ENCODE measurements at regions not wholly inside any gene's neighbourhood (a gene's known extent, or its start where the extent isn't known, plus 50 kb on each side); places are given as distances from the start of the nearest gene placed in this dataset.
"Not testable (repeated sequence)": the region's sequence is repeated elsewhere in the genome, so short reads cannot be mapped to it uniquely, and the experiment has no call there.

DNA sequence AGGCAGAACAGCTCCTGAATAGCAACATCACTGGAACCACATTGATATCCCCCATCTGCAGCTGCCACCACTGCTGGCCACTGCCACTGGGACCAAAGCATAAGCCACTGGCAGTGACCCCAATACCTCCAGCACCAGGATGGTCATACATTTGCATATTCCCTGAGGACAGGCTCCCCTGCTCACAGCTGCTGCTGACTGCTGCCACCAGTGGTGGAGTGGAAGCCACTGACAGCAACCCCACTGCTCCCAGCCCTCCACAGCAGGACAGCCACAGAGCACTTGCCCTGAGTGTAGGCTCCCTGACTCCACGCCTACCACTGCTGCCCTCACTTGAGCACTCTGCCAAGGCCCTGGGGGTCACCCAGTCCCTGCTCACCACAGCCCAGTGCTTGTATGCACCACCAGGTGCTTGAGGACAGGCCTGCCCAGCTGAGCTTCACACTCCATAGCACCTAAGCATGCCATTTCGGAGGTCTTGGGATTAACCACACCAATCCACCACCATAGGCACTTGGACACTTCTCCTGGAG is 327.4 kb upstream of the RPS23 start:
- DNase-seq (ENCODE audit: low read depth in 2 of 2) = no peak

GRCh38 chr5:82603033-82603987 is 325.2 kb upstream of the RPS23 start:
- no peak for DNase-seq (ENCODE audit: low read depth in 2 of 2)

DNA sequence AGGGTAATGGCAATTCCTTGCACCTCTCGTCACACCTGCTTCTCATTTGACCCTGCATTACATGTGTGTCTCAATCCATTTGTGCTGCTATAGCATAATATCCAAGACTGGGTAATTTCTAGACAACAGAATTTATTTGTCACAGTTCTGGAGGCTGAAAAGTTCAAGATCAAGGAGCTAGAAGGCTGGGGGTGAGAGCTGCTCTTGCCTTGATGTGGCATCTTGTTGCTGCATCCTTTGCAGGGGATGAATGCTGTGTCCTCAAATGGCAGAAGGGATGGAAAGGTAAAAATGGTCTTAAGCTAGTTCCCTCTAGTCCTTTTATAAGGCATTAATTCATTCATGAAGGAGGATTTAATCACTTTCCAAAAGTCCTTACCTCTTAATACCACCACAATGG is 323.7 kb upstream of the RPS23 start:
- no peak for DNase-seq (ENCODE audit: low read depth in 2 of 2)

- no peak for DNase-seq (ENCODE audit: low read depth in 2 of 2)
Observed at GRCh38 chr5:82601077-82601476, 322.9 kb upstream of the RPS23 start.

GRCh38 chr5:82599692-82600091 is 321.5 kb upstream of the RPS23 start:
- no peak for DNase-seq (ENCODE audit: low read depth in 2 of 2)

- no peak for DNase-seq (ENCODE audit: low read depth in 2 of 2)
Observed at GRCh38 chr5:82599030-82599429, 320.9 kb upstream of the RPS23 start.

GRCh38 chr5:82597437-82597836 is 319.3 kb upstream of the RPS23 start:
- DNase-seq (ENCODE audit: low read depth in 2 of 2) = no peak

- DNase-seq (ENCODE audit: low read depth in 2 of 2) = no peak
Observed at GRCh38 chr5:82596451-82596850, 318.3 kb upstream of the RPS23 start.

DNA sequence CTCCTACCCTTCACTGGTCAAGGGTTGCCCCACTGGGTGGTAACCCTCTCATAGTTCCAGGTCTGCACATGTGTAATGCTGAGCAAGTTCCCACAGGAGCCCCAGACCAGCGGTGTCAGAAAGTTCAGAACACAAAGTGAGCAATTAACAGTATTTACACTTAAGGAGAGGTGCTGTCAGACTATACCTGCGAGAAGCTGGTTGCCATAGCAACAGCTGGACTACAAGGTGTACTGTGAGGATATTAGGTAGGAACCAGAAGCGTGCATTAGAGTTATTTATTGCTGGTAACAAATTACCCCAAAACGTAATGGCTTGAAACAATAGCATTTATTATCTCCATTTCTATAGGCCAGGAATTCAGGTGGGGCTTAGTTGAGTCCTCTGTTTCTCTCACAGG is 317.0 kb upstream of the RPS23 start:
- DNase-seq (ENCODE audit: low read depth in 2 of 2) = no peak

GRCh38 chr5:82594097-82594496 is 315.9 kb upstream of the RPS23 start:
- DNase-seq (ENCODE audit: low read depth in 2 of 2) = no peak

DNA sequence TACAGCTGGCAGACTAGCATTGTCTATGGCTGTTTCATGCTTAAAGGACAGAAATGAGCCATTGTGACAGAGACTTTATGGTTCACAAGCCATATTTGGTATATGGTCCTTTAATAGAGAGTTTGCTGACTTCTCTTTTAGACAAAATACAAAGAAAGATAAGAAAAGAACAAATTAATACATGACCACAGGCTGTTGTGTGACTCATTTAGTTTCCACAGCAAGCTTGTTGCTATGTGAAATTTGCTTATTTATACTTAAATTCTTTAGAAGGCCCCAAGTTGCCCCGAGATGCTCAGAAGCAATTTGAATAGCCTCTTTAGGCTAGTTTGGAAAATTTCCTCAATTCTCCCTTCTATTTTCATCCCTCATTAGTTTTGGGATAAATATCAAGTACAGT is 315.3 kb upstream of the RPS23 start:
- DNase-seq (ENCODE audit: low read depth in 2 of 2) = no peak

GRCh38 chr5:82591021-82591515 is 312.9 kb upstream of the RPS23 start:
- no peak for DNase-seq (ENCODE audit: low read depth in 2 of 2)

DNA sequence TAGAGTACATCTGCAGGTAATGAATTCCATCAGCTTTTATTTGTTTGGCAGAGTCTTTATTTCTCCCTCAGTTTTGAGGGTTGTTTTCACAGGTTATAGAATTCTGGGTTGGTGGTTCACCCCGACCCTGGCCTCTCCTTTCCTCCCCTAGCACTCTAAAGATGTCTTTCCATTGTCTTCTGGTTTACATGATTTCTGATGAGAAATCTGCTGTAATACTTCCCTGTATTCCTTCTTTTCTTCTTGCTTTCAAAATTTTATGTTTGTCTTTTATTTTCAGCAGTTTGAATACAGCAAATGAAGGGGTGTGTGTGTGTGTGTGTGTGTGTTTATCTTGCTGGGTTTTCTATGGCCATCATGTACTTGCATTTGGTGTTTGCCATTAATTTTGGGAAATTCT is 312.0 kb upstream of the RPS23 start:
- no peak for DNase-seq (ENCODE audit: low read depth in 2 of 2)

DNA sequence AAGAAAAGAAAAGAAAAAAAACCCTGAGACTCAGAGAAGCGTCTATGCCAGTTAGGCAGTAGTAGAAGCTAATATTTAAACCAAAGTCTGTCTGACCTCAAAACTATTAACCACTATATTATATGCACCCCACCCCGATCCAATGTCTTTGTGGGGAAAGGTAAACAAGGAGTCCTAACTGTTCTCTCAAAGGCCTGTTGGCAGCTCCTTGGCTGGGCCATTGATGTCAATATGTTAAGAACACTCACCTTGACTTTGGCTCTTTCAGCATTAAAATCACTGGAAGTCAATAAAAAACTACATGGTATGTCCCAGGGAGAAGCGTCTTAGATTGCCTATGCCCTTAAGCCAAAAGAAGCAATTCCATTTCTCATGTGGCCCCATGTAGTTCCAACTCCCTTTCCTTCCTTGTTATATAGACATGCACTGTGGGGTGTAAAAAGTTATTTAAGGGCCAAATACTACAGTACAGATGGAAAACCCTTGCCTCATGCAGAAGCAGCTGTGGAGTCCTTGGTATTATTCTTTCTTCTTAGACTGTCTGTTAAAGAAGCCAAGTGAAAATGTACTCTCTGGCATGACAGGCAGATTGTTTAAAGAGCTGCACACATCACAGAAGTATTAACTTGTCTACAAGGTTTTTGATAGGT is 308.6 kb upstream of the RPS23 start:
- no peak for DNase-seq (ENCODE audit: low read depth in 2 of 2)

GRCh38 chr5:82586181-82586580 is 308.0 kb upstream of the RPS23 start:
- no peak for DNase-seq (ENCODE audit: low read depth in 2 of 2)

DNA sequence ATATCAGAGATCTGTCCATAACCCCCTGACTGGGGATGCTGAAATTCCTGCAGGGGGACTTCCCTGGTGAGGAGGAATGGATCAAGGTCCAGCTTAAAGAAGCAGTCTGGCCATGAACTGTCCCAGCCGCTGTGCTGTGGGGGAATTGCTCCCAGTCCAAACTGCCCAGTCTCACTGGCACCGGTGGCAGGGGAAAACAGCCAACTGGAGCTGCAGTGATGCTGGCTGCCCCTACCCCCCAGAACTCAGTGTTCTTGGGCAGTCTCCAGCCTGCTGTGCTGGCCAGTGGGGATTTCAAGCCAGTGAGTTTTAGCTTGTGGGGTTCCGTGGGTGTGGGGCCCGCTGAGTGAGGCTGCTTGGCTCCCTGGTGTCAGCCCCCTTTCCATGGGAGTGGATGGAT is 306.5 kb upstream of the RPS23 start:
- no peak for DNase-seq (ENCODE audit: low read depth in 2 of 2)

GRCh38 chr5:82583331-82583730 is 305.2 kb upstream of the RPS23 start:
- not testable (repeated sequence) for DNase-seq (ENCODE audit: low read depth in 2 of 2)

DNA sequence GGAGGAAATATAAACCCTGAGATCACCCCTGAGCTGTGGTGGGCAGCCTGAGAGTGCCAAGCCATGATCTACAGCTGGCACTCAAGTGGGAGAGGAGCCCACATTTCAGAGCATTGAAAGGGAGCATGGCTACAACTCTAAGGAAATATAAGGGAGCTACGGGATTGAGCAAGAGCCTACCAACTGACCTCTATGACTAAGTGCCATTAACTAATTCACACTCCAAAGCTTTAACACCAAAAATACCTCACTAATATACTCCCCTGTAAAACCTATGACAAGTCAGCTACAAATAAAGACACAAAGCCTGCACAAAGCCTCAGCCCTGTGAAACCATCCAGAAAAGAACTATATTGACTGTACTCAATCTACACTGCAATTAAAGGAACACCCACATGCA is 286.8 kb upstream of the RPS23 start:
- no peak for DNase-seq (ENCODE audit: low read depth in 2 of 2)

DNA sequence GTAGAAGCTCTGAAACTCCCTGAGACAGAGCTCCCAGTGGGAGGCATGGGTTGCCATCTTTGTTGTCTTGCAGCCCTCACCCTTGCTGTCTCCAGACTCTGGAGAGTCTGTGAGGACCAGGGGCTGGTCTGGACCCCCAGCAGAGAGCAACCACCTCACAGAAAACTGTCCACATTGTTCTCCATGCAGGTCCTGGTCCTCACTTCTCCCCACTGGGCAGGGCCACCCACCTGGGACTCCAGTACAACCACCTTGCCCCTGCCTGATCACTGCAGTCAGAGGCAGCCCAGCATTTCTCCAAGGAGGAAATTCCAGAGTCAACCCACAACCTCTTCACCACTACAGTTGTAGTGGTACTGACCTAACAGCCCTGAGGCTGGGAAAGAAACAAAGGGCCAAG is 285.6 kb upstream of the RPS23 start:
- DNase-seq (ENCODE audit: low read depth in 2 of 2) = no peak

GRCh38 chr5:82562696-82563240 is 284.6 kb upstream of the RPS23 start:
- no peak for DNase-seq (ENCODE audit: low read depth in 2 of 2)

GRCh38 chr5:82561797-82562196 is 283.6 kb upstream of the RPS23 start:
- no peak for DNase-seq (ENCODE audit: low read depth in 2 of 2)

- no peak for DNase-seq (ENCODE audit: low read depth in 2 of 2)
Observed at GRCh38 chr5:82560969-82561368, 282.8 kb upstream of the RPS23 start.

DNA sequence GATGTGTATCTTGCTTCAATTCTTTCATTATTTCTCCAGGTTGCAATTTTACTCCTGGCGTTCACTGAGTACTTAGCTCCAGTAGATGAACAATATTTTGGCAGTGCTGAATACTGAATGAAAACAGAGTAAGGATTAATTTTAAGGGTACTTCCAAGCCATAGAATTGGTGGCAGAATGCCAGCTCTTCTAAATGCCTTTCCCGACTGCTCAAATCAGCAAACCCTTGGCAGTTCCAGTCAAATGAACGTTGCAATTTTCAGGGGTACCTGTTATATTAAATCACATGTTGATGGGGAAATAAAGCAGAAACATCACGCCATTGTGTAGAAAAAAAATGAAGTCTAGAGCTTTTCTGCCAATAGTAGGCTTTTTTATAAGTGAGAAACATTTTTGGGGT is 282.4 kb upstream of the RPS23 start:
- DNase-seq (ENCODE audit: low read depth in 2 of 2) = no peak
